NCI-H1436 treated with DMSO at 0.1 percent for 48 hours (cell line): ENCODE measurements at regions not wholly inside any gene's neighbourhood (a gene's known extent, or its start where the extent isn't known, plus 50 kb on each side); places are given as distances from the start of the nearest gene placed in this dataset.

Experiments used
- DNase-seq: peaks from one replicate; lab custom pipeline; 2025; lab: John Stamatoyannopoulos, UW

GRCh38 chr7:114126095-114126494 is 207.3 kb upstream of the PPP1R3A start:
- no peak for DNase-seq

GRCh38 chr7:114112806-114113205 is 194.0 kb upstream of the PPP1R3A start:
- no peak for DNase-seq

GRCh38 chr7:114110666-114111065 is 191.9 kb upstream of the PPP1R3A start:
- no peak for DNase-seq

- no peak for DNase-seq
These were observed 190.9 kb upstream of the PPP1R3A start for GRCh38 chr7:114109721-114110120.

- no peak for DNase-seq
These were observed 190.5 kb upstream of the PPP1R3A start for GRCh38 chr7:114109304-114109703.

GRCh38 chr7:114108510-114108909 is 189.7 kb upstream of the PPP1R3A start:
- DNase-seq: no peak

- no peak for DNase-seq
These were observed 188.7 kb upstream of the PPP1R3A start for GRCh38 chr7:114107522-114107921.

GRCh38 chr7:114104035-114104434 is 185.2 kb upstream of the PPP1R3A start:
- DNase-seq: no peak

- no peak for DNase-seq
These were observed 184.2 kb upstream of the PPP1R3A start for GRCh38 chr7:114102996-114103395.

- DNase-seq: no peak
These were observed 183.3 kb upstream of the PPP1R3A start for GRCh38 chr7:114102131-114102530.

GRCh38 chr7:114100810-114101209 is 182.0 kb upstream of the PPP1R3A start:
- no peak for DNase-seq

GRCh38 chr7:114099337-114099736 is 180.5 kb upstream of the PPP1R3A start:
- no peak for DNase-seq

GRCh38 chr7:114095885-114096284 is 177.1 kb upstream of the PPP1R3A start:
- DNase-seq: no peak

- DNase-seq: no peak
These were observed 169.7 kb upstream of the PPP1R3A start for GRCh38 chr7:114088470-114088940.

GRCh38 chr7:114087653-114088469 is 169.1 kb upstream of the PPP1R3A start:
- no peak for DNase-seq

GRCh38 chr7:114086914-114087652 is 168.3 kb upstream of the PPP1R3A start:
- no peak for DNase-seq

GRCh38 chr7:114086537-114086913 is 167.7 kb upstream of the PPP1R3A start:
- no peak for DNase-seq

GRCh38 chr7:114085592-114086501 is 167.0 kb upstream of the PPP1R3A start:
- no peak for DNase-seq

GRCh38 chr7:114085313-114085591 is 166.4 kb upstream of the PPP1R3A start:
- no peak for DNase-seq

GRCh38 chr7:114084472-114085312 is 165.9 kb upstream of the PPP1R3A start:
- no peak for DNase-seq

- DNase-seq: no peak
These were observed 165.2 kb upstream of the PPP1R3A start for GRCh38 chr7:114084002-114084471.
